GM13976 (cell line): ENCODE measurements at regions not wholly inside any gene's neighbourhood (a gene's known extent, or its start where the extent isn't known, plus 50 kb on each side); places are given as distances from the start of the nearest gene placed in this dataset.

Experiments
- DNase-seq: peaks from one replicate; pipeline ENCODE4 v3.0.0; 2012; ENCODE audit warnings: low spot score
- CTCF ChIP-seq: IDR thresholded peaks from 2 replicates; pipeline ENCODE4 v1.5.1; 2012; ENCODE audit warnings: borderline replicate concordance, mild to moderate bottlenecking; ENCODE audit not compliant: insufficient read depth; ENCODE audit errors: extremely low read depth, missing control alignments, control extremely low read depth
- in situ Hi-C: fragments of 300-500 bp; cut with MboI; formaldehyde crosslinking; loops from one replicate; pipeline ENCODE4 v1.12.0; 2022; ENCODE audit warnings: low sequenced_read_pairs, mixed read lengths, inconsistent platforms; ENCODE audit not compliant: unreplicated experiment

- DNase-seq: no peak
- in situ Hi-C loops: no loop called here
- TF ChIP-seq CTCF: no peak
These were observed 231.7 kb downstream of the C4orf33 start for GRCh38 chr4:129327637-129328036.

- in situ Hi-C loops: no loop called here
- no peak for DNase-seq
- TF ChIP-seq CTCF: no peak
These were observed 232.2 kb downstream of the C4orf33 start for GRCh38 chr4:129328162-129328561.

GRCh38 chr4:129334136-129334535, 238.2 kb downstream of the C4orf33 start:
- no peak for TF ChIP-seq CTCF
- no peak for DNase-seq
- in situ Hi-C loops: no loop called here

- TF ChIP-seq CTCF: no peak
- in situ Hi-C loops: no loop called here
- no peak for DNase-seq
These were observed 239.3 kb downstream of the C4orf33 start for GRCh38 chr4:129335276-129335675.

GRCh38 chr4:129335818-129336217, 239.9 kb downstream of the C4orf33 start:
- in situ Hi-C loops: no loop called here
- DNase-seq: no peak

GRCh38 chr4:129336457-129337227, 240.7 kb downstream of the C4orf33 start:
- no peak for DNase-seq
- in situ Hi-C loops: no loop called here
- no peak for TF ChIP-seq CTCF

More at GRCh38 chr4:129335818-129336217, 239.9 kb downstream of the C4orf33 start:
- TF ChIP-seq CTCF: no peak
